ENCODE measurements at regions not wholly inside any gene's neighbourhood (a gene's known extent, or its start where the extent isn't known, plus 50 kb on each side); places are given as distances from the start of the nearest gene placed in this dataset.
"Not testable (repeated sequence)": the region's sequence is repeated elsewhere in the genome, so short reads cannot be mapped to it uniquely, and the experiment has no call there.

DNA sequence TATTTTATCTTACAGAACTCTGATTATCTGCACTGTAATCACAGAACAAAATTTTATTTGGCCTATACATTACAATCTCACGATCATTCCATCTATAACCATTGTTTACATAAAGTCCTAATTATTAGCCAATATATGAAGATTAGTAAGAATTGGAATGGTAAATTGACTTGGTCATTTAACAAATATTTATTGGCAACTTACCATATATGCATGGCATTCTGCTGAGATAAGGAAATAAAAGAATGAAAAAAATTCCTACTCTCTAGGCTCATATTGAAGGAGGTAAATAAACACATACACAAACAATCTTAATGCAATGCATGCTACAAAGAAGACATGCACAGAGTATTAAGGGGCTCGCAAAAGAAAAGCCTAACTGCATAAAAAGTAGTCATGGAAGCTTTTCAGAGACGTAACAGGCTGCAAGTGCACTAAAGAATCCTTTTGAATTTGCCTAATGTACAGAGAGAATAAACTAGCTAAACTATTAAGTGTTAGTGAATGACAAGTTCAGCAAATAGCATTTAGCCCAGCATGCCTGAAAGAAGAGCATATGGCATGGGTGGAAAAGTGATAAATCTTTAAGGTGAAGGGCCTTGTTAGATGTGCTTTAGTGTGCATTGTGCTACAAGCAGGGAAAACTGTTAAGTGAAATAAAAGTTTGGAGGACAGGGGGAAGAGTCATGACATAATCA is 1131.1 kb downstream of the PCDH9 start:
- TF ChIP-seq, protein P1, sequence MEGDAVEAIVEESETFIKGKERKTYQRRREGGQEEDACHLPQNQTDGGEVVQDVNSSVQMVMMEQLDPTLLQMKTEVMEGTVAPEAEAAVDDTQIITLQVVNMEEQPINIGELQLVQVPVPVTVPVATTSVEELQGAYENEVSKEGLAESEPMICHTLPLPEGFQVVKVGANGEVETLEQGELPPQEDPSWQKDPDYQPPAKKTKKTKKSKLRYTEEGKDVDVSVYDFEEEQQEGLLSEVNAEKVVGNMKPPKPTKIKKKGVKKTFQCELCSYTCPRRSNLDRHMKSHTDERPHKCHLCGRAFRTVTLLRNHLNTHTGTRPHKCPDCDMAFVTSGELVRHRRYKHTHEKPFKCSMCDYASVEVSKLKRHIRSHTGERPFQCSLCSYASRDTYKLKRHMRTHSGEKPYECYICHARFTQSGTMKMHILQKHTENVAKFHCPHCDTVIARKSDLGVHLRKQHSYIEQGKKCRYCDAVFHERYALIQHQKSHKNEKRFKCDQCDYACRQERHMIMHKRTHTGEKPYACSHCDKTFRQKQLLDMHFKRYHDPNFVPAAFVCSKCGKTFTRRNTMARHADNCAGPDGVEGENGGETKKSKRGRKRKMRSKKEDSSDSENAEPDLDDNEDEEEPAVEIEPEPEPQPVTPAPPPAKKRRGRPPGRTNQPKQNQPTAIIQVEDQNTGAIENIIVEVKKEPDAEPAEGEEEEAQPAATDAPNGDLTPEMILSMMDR (conservative IDR thresholded peaks at IDR 0.05): no peak

DNA sequence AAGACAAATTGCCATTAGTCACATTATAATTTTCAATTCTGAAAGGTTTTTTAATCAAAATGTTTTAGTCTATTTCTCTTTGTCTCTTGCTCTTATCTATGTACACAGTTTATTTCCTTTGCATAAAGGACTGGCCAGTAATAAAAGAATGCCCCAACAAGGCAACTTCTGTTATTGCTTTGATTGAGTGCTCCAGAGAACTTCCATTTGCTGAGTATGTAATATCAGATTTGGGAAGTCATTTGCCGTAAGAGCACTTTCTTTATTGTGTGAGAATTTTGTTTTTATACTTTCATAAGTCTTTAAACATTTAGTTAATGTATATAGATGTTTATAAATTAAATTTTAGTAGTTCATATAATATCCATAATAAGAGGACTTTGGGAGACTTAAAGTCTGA is 1140.4 kb downstream of the PCDH9 start:
- TF ChIP-seq, protein P1 (conservative IDR thresholded peaks at IDR 0.05): no peak
- no peak overlapping the region for H3K27ac ChIP-seq

More for the DNA sequence above, 1131.1 kb downstream of the PCDH9 start:
- H3K27ac ChIP-seq: no peak overlapping the region

DNA sequence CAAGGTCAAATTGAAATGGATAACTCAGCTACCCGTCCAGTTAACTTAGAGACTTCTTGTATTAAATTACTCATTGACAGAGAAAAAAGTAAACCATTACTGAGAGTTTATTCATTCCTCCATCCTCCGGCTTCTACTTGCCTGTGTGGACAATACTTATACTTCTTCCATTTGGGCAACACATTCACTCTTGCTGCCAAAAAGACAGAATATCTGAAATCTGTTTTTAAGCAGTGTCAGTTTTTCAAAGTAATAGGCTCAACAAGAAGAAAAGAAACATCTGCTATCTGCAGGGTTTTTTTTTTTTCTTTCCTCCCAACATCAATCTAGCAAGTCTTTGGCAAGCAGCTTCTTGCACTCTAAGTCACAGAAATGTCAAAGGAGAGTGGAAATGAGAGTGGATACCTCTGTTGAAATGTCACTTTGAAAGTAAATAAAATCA is 1142.8 kb downstream of the PCDH9 start:
- H3K27ac ChIP-seq: no peak overlapping the region
- TF ChIP-seq, protein P1 (conservative IDR thresholded peaks at IDR 0.05): no peak

DNA sequence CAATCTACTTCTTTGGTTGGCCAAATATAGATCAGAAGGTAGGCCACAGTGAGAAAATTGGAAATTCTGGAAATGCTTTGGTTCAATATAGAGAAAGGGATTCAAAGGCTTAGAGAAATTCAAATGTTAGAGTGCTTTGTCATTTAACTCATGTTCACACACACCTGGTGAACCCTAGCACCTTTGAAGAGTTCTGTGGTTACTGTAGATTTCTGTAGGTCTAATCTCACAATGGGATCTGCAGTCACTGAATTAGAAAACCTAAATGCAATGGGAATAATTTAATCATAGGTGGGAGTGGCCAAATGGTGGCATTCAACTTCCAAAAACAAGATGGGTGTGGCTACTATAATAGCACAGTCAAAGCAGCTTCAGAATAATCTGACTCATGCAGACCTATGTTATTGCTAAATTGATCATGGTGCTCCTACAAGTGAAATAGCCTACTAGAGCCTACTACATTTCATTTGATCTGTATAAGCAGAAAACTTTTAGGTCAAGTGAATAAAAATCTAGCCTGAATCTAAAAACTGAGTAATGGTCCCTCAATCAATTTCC is 1152.9 kb downstream of the PCDH9 start:
- no peak overlapping the region for H3K27ac ChIP-seq
- TF ChIP-seq, protein P1 (conservative IDR thresholded peaks at IDR 0.05): no peak

DNA sequence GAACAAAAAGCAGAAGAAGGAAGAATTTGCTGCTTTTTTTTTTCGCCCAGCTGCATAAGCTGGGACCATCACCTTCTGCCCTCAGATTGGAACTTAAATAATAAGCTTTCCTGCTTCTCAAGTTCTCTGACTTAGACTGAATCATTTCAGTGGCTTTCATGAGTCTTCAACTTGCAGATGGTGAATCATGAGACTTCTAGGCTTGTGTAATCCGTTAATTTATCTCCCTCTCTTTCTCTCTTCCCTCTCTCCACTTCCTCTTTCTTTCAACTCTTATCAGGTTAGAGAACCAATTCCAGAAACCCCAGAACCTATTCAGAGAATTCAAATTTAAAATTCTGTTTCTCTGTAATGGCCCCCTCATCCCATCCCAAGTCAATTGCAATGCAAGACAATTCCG is 1153.7 kb downstream of the PCDH9 start:
- TF ChIP-seq, protein P1 (conservative IDR thresholded peaks at IDR 0.05): no peak
- no peak overlapping the region for H3K27ac ChIP-seq

DNA sequence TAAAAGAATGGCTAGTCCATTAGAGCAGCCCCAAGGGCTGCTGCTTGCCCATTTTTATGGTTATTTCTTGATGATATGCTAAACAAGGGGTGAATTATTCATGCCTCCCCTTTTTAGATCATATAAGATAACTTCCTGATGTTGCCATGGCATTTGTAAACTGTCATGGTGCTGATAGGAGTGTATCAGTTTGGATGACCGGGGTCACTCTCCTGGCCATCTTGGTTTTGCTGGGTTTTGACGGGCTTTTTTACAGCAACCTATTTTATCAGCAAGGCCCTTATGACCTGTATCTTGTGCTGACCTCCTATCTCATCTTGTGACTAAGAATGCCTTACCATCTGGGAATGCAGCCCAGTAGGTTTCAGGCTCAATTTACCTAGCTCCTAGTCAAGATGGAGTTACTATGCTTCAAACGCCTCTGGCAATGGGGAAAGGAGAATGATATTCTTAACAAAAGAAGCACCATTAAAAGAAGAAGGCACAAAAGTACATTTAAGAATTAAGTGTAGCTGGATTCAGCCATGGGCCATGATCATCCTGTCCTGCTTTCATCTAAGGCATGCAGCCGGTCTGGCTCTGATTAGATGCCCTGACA is 1156.0 kb downstream of the PCDH9 start:
- H3K27ac ChIP-seq: no peak overlapping the region
- TF ChIP-seq, protein P1 (conservative IDR thresholded peaks at IDR 0.05): no peak

DNA sequence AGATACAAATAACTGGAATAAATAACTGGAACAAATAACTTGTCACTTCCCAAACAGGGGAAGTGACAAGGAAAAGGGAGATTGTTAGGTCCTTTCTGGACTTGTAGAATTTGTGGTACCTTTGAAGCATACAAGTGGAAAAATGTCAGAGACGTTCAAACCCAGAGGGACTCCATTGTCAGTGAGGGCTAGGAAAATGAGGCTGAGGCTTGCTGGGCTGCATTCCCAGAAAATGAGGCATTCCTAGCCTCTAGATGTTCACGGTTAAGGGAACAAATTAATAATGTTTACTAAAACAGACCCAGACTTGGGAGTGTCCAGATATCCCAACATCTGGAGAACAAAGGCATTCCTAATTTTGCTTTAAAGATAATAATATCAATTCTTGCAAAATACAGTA is 1158.0 kb downstream of the PCDH9 start:
- not testable (repeated sequence) for H3K27ac ChIP-seq

DNA sequence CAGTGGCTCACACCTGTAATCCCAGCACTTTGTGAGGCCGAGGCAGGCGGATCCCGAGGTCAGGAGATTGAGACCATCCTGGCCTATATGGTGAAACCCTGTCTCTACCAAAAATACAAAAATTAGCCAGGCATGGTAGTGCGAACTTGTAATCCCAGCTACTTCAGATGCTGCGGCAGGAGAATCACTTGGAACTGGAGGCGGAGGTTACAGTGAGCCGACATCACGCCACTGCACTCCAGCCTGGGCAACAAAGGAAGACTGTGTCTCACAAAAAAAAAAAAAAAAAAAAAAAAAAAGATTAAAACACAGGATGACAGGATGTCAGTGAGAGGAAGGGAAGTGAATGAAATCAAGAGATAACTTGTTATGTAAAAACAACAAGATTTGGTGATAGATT is 1158.5 kb downstream of the PCDH9 start:
- TF ChIP-seq, protein P1 (conservative IDR thresholded peaks at IDR 0.05): no peak
- no peak overlapping the region for H3K27ac ChIP-seq
